GM19467 (cell line): ENCODE measurements at regions not wholly inside any gene's neighbourhood (a gene's known extent, or its start where the extent isn't known, plus 50 kb on each side); places are given as distances from the start of the nearest gene placed in this dataset.

Experiments used
- ATAC-seq: cut with Tn5 transposase; IDR thresholded peaks from one replicate; pipeline ENCODE4 v1.9.1; 2021; ENCODE audit warnings: mild to moderate bottlenecking, moderate library complexity; ENCODE audit not compliant: unreplicated experiment

GRCh38 chr1:106603616-106604015, 452.9 kb upstream of the PRMT6 start:
- ATAC-seq: no peak

- no peak for ATAC-seq
Measured at GRCh38 chr1:106608841-106609240, 447.6 kb upstream of the PRMT6 start.

GRCh38 chr1:106613068-106613467, 443.4 kb upstream of the PRMT6 start:
- no peak for ATAC-seq

- ATAC-seq: no peak
Measured at GRCh38 chr1:106613861-106614260, 442.6 kb upstream of the PRMT6 start.

- no peak for ATAC-seq
Measured at GRCh38 chr1:106615473-106615872, 441.0 kb upstream of the PRMT6 start.

- no peak for ATAC-seq
Measured at GRCh38 chr1:106619080-106619826, 437.2 kb upstream of the PRMT6 start.

GRCh38 chr1:106619827-106620134, 436.7 kb upstream of the PRMT6 start:
- ATAC-seq: no peak

- ATAC-seq: no peak
Measured at GRCh38 chr1:106620521-106620954, 435.9 kb upstream of the PRMT6 start.

- no peak for ATAC-seq
Measured at GRCh38 chr1:106621853-106622252, 434.6 kb upstream of the PRMT6 start.

GRCh38 chr1:106637566-106637965, 418.9 kb upstream of the PRMT6 start:
- ATAC-seq: no peak

- ATAC-seq: no peak
Measured at GRCh38 chr1:106646261-106646784, 410.2 kb upstream of the PRMT6 start.

GRCh38 chr1:106646816-106647215, 409.7 kb upstream of the PRMT6 start:
- ATAC-seq: no peak

- no peak for ATAC-seq
Measured at GRCh38 chr1:106651028-106651762, 405.3 kb upstream of the PRMT6 start.

GRCh38 chr1:106659490-106660244, 396.8 kb upstream of the PRMT6 start:
- ATAC-seq: no peak

GRCh38 chr1:106675558-106675957, 380.9 kb upstream of the PRMT6 start:
- ATAC-seq: no peak

- ATAC-seq: no peak
Measured at GRCh38 chr1:106676021-106676420, 380.5 kb upstream of the PRMT6 start.

GRCh38 chr1:106677181-106677580, 379.3 kb upstream of the PRMT6 start:
- ATAC-seq: no peak

- ATAC-seq: no peak
Measured at GRCh38 chr1:106677721-106678120, 378.8 kb upstream of the PRMT6 start.

- ATAC-seq: no peak
Measured at GRCh38 chr1:106678279-106679050, 378.0 kb upstream of the PRMT6 start.

- no peak for ATAC-seq
Measured at GRCh38 chr1:106680216-106680615, 376.3 kb upstream of the PRMT6 start.
